Neutrophil (primary cell): ENCODE measurements at regions not wholly inside any gene's neighbourhood (a gene's known extent, or its start where the extent isn't known, plus 50 kb on each side); places are given as distances from the start of the nearest gene placed in this dataset.

ENCODE experiments used
- H3K27ac ChIP-seq: fragments of 200-600 bp; sonication (generic); 2 replicates; pipeline ENCODE4 v1.5.1; 2016; ENCODE audit warnings: mild to moderate bottlenecking, moderate library complexity
- H3K27me3 ChIP-seq: fragments of 200-600 bp; sonication (generic); 2 replicates; pipeline ENCODE4 v1.6.0; 2016; ENCODE audit warnings: mild to moderate bottlenecking
- H3K36me3 ChIP-seq: fragments of 200-600 bp; sonication (generic); 2 replicates; pipeline ENCODE4 v1.5.1; 2017
- H3K4me1 ChIP-seq, 2 experiments: fragments of 200-600 bp in 1 of 2; sonication (generic) in 1 of 2; 1 replicate in 1 of 2; 2 replicates in 1 of 2; pipeline versions ENCODE4 v1.5.1 to v1.6.1; 2013 to 2016; ENCODE audit warnings: low read depth in 1 of 2, low read length in 1 of 2, mild to moderate bottlenecking in 1 of 2, moderate library complexity in 1 of 2; ENCODE audit not compliant: control insufficient read depth in 1 of 2, insufficient read depth in 1 of 2
- H3K4me3 ChIP-seq, 2 experiments: fragments of 200-600 bp in 1 of 2; sonication (generic) in 1 of 2; 1 replicate in 1 of 2; 2 replicates in 1 of 2; pipeline ENCODE4 v1.5.1; 2013 to 2016; ENCODE audit warnings: low read depth in 1 of 2, low read length in 1 of 2, mild to moderate bottlenecking in 1 of 2, moderate library complexity in 1 of 2
- H3K9me3 ChIP-seq: fragments of 200-600 bp; sonication (generic); 2 replicates; pipeline ENCODE4 v1.5.1; 2016
- TF ChIP-seq, protein P1 (sequence below): fragments of 200-600 bp; sonication (generic); IDR thresholded peaks from 2 replicates; pipeline ENCODE4 v1.5.1; 2016; ENCODE audit warnings: antibody characterized with exemption

DNA sequence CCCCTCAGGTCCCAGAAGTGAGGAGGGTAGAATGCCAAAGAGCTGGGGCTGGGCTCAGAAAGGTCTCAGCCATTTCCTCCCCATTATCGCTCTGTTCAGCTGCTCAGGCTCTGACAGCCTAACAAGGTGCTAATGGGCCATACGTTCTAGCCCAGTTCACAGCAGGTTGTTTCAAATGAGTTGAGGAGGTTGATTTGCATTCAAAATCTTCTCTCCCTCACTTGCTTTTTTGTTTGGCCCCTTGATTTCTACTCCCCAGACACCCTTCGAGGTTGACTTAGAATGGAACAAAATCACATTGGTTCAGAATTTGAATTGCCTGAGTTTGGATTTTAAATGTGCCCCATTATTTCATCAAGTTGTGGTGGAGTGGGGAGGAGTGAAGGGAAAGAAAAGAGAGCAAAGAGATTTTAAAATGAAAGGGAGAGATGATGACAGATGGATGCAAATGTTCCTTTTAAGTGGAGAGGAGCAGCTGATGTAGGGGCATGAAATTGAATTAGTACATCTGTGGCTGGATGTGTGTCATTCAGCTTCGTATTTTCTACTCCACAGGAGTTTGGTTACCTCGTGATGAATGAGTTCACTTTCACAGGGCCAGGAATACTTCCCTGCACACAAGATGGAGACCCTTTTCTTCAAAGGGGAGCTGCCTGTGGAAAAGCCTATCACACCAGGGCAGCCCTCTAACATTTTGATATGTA lies 425.8 kb upstream of the CAMK1G start:
- Histone ChIP-seq H3K4me1 (no peaks in the 10 kb centered on the region), H3K27ac (no peak overlapping the region), H3K4me3 (no peak overlapping the region), H3K27me3 (no peaks in the 10 kb centered on the region), H3K9me3 (no peaks in the 10 kb centered on the region), H3K36me3 (no peaks in the 10 kb centered on the region)
- TF ChIP-seq, protein P1, sequence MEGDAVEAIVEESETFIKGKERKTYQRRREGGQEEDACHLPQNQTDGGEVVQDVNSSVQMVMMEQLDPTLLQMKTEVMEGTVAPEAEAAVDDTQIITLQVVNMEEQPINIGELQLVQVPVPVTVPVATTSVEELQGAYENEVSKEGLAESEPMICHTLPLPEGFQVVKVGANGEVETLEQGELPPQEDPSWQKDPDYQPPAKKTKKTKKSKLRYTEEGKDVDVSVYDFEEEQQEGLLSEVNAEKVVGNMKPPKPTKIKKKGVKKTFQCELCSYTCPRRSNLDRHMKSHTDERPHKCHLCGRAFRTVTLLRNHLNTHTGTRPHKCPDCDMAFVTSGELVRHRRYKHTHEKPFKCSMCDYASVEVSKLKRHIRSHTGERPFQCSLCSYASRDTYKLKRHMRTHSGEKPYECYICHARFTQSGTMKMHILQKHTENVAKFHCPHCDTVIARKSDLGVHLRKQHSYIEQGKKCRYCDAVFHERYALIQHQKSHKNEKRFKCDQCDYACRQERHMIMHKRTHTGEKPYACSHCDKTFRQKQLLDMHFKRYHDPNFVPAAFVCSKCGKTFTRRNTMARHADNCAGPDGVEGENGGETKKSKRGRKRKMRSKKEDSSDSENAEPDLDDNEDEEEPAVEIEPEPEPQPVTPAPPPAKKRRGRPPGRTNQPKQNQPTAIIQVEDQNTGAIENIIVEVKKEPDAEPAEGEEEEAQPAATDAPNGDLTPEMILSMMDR: no peak

DNA sequence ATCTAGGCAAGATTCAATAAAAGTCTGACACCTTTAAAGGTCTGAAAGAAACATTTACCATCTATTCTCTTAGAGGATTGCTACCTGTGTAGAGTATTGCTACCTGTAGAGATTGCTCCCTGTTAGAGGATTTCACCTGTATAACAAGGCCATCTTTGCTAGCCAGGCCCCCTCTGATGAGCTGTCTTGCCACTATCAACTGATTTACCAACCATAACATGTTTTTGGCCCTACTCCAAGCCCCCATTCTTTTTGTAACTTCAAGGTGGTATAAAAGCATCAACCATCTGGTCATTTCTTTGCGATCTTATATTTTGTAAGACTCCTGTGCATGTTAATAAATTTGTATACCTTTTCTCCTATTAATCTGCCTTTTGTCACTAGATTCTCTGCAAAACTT lies 424.7 kb upstream of the CAMK1G start:
- Histone ChIP-seq H3K36me3 (no peaks in the 10 kb centered on the region), H3K4me3 (no peak overlapping the region), H3K9me3 (no peaks in the 10 kb centered on the region), H3K4me1 (no peaks in the 10 kb centered on the region), H3K27ac (no peak overlapping the region), H3K27me3 (no peaks in the 10 kb centered on the region)
- TF ChIP-seq, protein P1: no peak

DNA sequence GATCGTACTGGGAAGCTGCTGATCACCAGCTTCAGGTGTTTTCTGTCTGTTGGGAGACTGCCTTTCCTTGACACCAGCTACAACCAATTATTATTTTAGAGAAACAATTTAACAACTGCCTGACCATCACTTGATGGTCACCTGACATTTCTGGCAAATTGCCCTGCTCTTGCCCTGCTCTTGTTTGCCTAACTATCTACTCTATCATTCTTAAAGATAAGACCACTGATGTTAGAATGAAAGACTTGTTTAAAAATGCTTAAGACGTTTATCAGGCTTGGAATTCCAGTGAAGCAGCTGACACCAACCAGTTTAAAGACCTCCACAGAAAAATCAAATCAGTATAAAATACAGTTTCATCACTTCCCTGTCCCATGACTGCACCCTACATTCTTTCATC lies 423.3 kb upstream of the CAMK1G start:
- TF ChIP-seq, protein P1: no peak
- no peaks in the 10 kb centered on the region for H3K9me3 ChIP-seq
- H3K36me3 ChIP-seq: no peaks in the 10 kb centered on the region
- no peak overlapping the region for H3K27ac ChIP-seq
- no peaks in the 10 kb centered on the region for H3K27me3 ChIP-seq
- H3K4me3 ChIP-seq: no peak overlapping the region
- H3K4me1 ChIP-seq: no peaks in the 10 kb centered on the region

DNA sequence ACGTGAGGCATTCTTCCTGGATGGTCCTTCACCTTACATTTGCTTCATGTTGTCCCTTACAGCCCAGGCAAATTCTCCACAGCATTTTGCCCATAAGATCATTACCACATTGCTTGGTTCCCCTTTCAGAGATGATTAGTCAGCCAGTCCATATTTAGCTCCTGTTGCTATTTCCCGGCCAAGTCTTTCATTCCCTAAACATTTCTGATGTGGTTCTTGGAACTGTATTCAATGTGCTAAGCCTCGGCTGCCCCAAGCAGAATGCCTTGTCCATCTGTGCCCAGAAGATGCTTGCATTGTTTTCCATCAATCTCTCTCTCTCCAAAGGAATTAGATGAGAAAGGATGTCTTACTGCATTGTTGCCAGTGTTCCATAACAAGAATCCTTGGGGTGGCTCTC lies 420.9 kb upstream of the CAMK1G start:
- H3K4me3 ChIP-seq: no peak overlapping the region
- H3K36me3 ChIP-seq: no peaks in the 10 kb centered on the region
- H3K27me3 ChIP-seq: no peaks in the 10 kb centered on the region
- no peaks in the 10 kb centered on the region for H3K4me1 ChIP-seq
- H3K27ac ChIP-seq: no peak overlapping the region
- TF ChIP-seq, protein P1: no peak
- no peaks in the 10 kb centered on the region for H3K9me3 ChIP-seq

DNA sequence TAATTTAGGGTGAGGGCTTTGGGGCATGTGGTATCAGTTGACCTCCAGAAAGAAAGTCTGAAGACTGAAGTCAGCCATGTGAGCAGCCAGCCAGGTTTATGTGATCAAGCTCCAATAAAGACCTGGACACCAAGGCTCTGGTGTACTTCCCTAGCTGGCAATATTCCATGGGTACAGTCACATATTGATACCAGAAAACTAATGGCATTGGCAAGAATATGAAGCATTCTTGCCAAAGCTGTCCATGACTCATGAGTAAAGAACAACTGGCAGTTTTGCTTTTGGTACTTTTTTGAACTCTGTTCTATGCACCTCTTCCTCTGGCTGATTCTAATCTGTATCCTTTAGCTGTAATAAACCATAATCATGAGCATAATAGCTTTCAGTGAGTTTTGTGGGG lies 415.3 kb upstream of the CAMK1G start:
- Histone ChIP-seq H3K4me3 (no peak overlapping the region), H3K27me3 (no peaks in the 10 kb centered on the region), H3K27ac (no peak overlapping the region), H3K9me3 (no peaks in the 10 kb centered on the region), H3K4me1 (no peaks in the 10 kb centered on the region), H3K36me3 (no peaks in the 10 kb centered on the region)
- TF ChIP-seq, protein P1: no peak

DNA sequence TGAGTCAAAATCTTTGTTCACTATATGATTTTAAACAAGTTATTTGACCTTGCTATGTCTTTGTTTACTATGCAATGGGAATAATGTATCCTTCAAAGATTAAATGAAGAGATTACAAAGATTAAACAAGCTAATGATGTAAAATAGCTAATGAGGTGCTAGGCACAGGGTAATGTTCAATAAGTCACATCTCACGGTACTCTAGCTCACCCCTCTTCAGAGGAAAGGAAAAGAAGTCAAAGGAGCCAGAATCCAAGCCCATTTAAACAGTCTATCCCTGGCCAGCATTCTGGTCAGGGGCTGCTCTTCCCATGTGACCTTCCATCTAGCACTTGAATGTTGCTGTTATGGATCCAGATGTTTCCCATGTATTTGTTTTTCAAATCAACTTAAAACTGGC lies 412.4 kb upstream of the CAMK1G start:
- no peaks in the 10 kb centered on the region for H3K4me1 ChIP-seq
- no peaks in the 10 kb centered on the region for H3K9me3 ChIP-seq
- no peaks in the 10 kb centered on the region for H3K27me3 ChIP-seq
- no peak overlapping the region for H3K4me3 ChIP-seq
- no peaks in the 10 kb centered on the region for H3K36me3 ChIP-seq
- no peak overlapping the region for H3K27ac ChIP-seq
- TF ChIP-seq, protein P1: no peak
